ENCODE measurements at regions not wholly inside any gene's neighbourhood (a gene's known extent, or its start where the extent isn't known, plus 50 kb on each side); places are given as distances from the start of the nearest gene placed in this dataset.

DNA sequence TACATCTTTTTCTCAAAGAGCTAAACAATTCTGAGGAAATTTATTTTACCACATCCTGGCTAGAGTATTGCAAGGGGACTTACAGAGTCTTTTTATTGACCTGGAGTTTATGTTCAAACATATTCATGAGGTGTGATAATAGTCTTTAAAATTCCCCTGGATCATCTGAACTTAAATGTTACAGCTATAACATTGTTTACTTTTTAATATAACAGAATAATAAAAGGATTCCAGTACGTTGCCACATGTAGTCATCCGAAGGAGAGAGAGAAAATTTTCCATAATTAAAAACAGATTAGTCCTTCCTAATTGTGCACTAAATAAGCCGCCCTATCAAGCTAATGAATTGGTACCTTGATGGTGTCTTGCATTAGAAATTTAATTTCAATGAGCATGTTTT is 765.4 kb upstream of the MAP3K7 start:
- Mint-ChIP-seq H3K27ac (no peak overlapping the region), H3K9me3 (no peaks in the 10 kb centered on the region), H3K36me3 (ENCODE audit: low read depth) (no peaks in the 10 kb centered on the region), H3K4me3 (no peak overlapping the region), H3K27me3 (no peaks in the 10 kb centered on the region), H3K4me1 (no peaks in the 10 kb centered on the region)
- intact Hi-C loops (cut with micrococcal nuclease), result no loop called here
- no peak for ATAC-seq (ENCODE audit: low read depth)
- DNase-seq, result no peak
- no peak for TF ChIP-seq CTCF (IDR thresholded peaks at IDR 0.05)
- ChIA-PET CTCF (no interaction called here), POLR2A (no interaction called here)

DNA sequence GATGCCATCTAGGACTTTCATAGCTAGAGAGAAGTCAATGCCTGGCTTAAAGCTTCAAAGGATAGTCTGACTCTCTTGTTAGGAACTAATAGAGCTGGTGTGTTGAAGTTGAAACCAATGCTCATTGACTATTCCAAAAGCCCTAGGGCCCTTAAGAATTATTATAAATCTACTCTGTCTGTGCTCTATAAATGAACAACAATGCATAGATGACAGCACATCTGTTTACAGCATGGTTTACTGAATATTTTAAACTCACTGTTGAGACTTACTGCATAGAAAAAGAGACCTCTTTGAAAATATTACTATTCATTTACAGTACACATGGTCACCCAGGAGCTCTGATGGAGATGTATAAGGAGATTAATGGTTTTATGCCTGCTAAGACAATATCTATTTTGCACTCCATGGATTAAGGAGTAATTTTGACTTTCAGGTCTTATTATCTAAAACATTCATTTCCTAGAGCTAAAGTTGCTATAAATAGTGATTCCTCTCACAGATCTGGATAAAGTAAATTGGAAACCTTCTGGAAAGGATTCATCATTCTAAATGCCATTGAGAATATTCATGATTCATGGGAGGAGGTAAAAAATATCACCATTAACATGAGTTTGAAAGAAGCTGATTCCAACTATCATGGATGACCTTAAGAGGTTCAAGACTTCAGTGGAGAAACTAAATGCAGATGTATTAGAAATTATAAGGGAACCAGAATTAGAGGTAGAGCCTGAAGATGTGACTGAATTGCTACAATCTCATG is 763.5 kb upstream of the MAP3K7 start:
- DNase-seq, result no peak
- no peaks in the 10 kb centered on the region for H3K9me3 Mint-ChIP-seq
- H3K36me3 Mint-ChIP-seq (ENCODE audit: low read depth), result no peaks in the 10 kb centered on the region
- intact Hi-C loops (cut with micrococcal nuclease), result no loop called here
- H3K4me1 Mint-ChIP-seq, result no peaks in the 10 kb centered on the region
- H3K27ac Mint-ChIP-seq, result no peak overlapping the region
- no peak overlapping the region for H3K4me3 Mint-ChIP-seq
- CTCF ChIA-PET, result no interaction called here
- ATAC-seq (ENCODE audit: low read depth), result no peak
- POLR2A ChIA-PET, result no interaction called here
- TF ChIP-seq CTCF (IDR thresholded peaks at IDR 0.05), result no peak
- no peaks in the 10 kb centered on the region for H3K27me3 Mint-ChIP-seq

GRCh38 chr6:91341473-91341872 is 754.6 kb upstream of the MAP3K7 start:
- intact Hi-C loops (cut with micrococcal nuclease), result no loop called here
- Mint-ChIP-seq H3K4me3 (no peak overlapping the region), H3K9me3 (no peaks in the 10 kb centered on the region), H3K36me3 (ENCODE audit: low read depth) (no peaks in the 10 kb centered on the region), H3K27me3 (no peaks in the 10 kb centered on the region), H3K27ac (no peak overlapping the region), H3K4me1 (no peaks in the 10 kb centered on the region)
- POLR2A ChIA-PET, result no interaction called here
- CTCF ChIA-PET, result no interaction called here
- TF ChIP-seq CTCF (IDR thresholded peaks at IDR 0.05), result no peak
- DNase-seq (no peak), ATAC-seq (ENCODE audit: low read depth) (no peak)

DNA sequence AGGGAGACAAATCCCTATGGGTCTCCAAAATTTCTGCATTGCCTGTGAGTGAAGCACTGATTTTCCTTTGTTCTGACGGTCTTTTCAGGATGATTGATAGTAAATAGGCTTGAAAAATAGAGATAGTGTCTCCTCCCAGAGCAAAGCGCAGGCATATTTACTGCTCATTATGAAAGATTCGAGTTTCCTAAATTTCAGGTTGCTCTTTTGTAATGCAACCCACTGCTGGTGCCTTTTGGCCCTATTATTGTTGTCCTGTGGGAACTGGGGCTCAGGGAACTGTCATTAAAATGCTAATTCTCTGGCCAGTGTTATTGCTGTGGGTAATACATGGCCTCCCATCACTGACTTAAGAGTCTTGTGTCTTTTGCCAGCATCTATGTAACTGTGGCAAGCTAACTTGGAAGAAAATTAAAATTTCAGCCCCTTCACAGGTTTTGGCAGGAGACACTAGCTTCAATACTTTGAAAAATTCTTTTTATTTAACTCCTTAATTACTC is 754.1 kb upstream of the MAP3K7 start:
- H3K27me3 Mint-ChIP-seq, result no peaks in the 10 kb centered on the region
- intact Hi-C loops (cut with micrococcal nuclease), result no loop called here
- no peaks in the 10 kb centered on the region for H3K4me1 Mint-ChIP-seq
- H3K9me3 Mint-ChIP-seq, result no peaks in the 10 kb centered on the region
- ChIA-PET POLR2A (no interaction called here), CTCF (no interaction called here)
- no peak for ATAC-seq (ENCODE audit: low read depth)
- no peak for TF ChIP-seq CTCF (IDR thresholded peaks at IDR 0.05)
- no peak for DNase-seq
- no peak overlapping the region for H3K27ac Mint-ChIP-seq
- no peak overlapping the region for H3K4me3 Mint-ChIP-seq
- H3K36me3 Mint-ChIP-seq (ENCODE audit: low read depth), result no peaks in the 10 kb centered on the region

GRCh38 chr6:91337967-91338366 is 751.1 kb upstream of the MAP3K7 start:
- no peaks in the 10 kb centered on the region for H3K4me1 Mint-ChIP-seq
- DNase-seq (no peak), ATAC-seq (ENCODE audit: low read depth) (no peak)
- CTCF ChIA-PET, result no interaction called here
- TF ChIP-seq CTCF (IDR thresholded peaks at IDR 0.05), result no peak
- no peaks in the 10 kb centered on the region for H3K36me3 Mint-ChIP-seq (ENCODE audit: low read depth)
- peaks cover 2% of the 10 kb centered on the region for H3K9me3 Mint-ChIP-seq
- H3K4me3 Mint-ChIP-seq, result no peak overlapping the region
- intact Hi-C loops (cut with micrococcal nuclease), result no loop called here
- POLR2A ChIA-PET, result no interaction called here
- no peaks in the 10 kb centered on the region for H3K27me3 Mint-ChIP-seq
- H3K27ac Mint-ChIP-seq, result no peak overlapping the region

All from activated B cell treated with CpG ODN at 0.5 μM for 24 hours (primary cell).